Activated CD4-positive, alpha-beta T cell treated with anti-CD3 and anti-CD28 coated beads for 36 hours (primary cell): ENCODE measurements at regions not wholly inside any gene's neighbourhood (a gene's known extent, or its start where the extent isn't known, plus 50 kb on each side); places are given as distances from the start of the nearest gene placed in this dataset.
"Not testable (repeated sequence)": the region's sequence is repeated elsewhere in the genome, so short reads cannot be mapped to it uniquely, and the experiment has no call there.

Experiments used
- ATAC-seq: fragments of 200-7000 bp; cut with Tn5 transposase; one replicate; pipeline ENCODE4 v1.10.0; 2021; ENCODE audit warnings: mild to moderate bottlenecking, moderate library complexity
- CTCF ChIA-PET: fragments of 350-600 bp; sonication (Branson Sonifier 250); formaldehyde crosslinking; loops from one replicate; lab custom pipeline; 2021; ENCODE audit warnings: antibody characterized with exemption; lab: Charles Lee
- POLR2A ChIA-PET: fragments of 350-600 bp; sonication (Branson Sonifier 250); formaldehyde crosslinking; loops from one replicate; lab custom pipeline; 2021; ENCODE audit warnings: antibody characterized with exemption, inconsistent platforms; lab: Charles Lee
- DNase-seq: peaks from one replicate; pipeline ENCODE4 v3.0.0-alpha.2; 2020
- H3K27ac Mint-ChIP-seq: one replicate; pipeline ENCODE4 v1.8.0; 2021; ENCODE audit warnings: mixed read lengths
- H3K27me3 Mint-ChIP-seq: one replicate; pipeline ENCODE4 v1.8.0; 2021; ENCODE audit warnings: mixed read lengths
- H3K36me3 Mint-ChIP-seq: one replicate; pipeline ENCODE4 v1.8.0; 2021; ENCODE audit warnings: low read depth, mixed read lengths
- H3K4me1 Mint-ChIP-seq: one replicate; pipeline ENCODE4 v1.8.0; 2021; ENCODE audit warnings: mixed read lengths
- H3K4me3 Mint-ChIP-seq: one replicate; pipeline ENCODE4 v1.8.0; 2021; ENCODE audit warnings: mild to moderate bottlenecking, moderate library complexity, mixed read lengths
- H3K9me3 Mint-ChIP-seq: one replicate; pipeline ENCODE4 v1.8.0; 2021; ENCODE audit warnings: low read depth, mixed read lengths
- intact Hi-C, 2 experiments: fragments of 100-400 bp; cut with DNase I in 1 of 2; cut with micrococcal nuclease in 1 of 2; formaldehyde crosslinking; loops; one replicate each; pipeline versions ENCODE4 v1.14.2 to v1.15.1; 2022 to 2024; cut with DNase I, micrococcal nuclease

DNA sequence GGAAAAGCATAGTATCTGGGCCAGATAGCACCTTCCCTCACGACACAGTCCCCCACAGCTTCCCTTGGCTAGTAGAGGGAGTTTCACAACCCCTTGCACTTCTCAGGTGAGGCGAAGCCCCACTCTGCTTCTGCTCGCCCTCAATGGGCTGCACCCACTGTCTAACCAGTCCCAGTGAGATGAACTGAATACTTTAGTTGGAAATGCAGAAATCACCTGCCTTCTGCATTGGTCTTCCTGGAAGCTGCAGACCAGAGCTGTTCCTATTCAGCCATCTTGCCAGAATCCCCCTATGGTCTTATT is 243.2 kb upstream of the FAM78B start:
- no peaks in the 10 kb centered on the region for H3K36me3 Mint-ChIP-seq
- no peak for ATAC-seq
- no peaks in the 10 kb centered on the region for H3K4me1 Mint-ChIP-seq
- no peak overlapping the region for H3K4me3 Mint-ChIP-seq
- intact Hi-C loops = no loop called here
- no peak overlapping the region for H3K27ac Mint-ChIP-seq
- peaks cover 13% of the 10 kb centered on the region for H3K9me3 Mint-ChIP-seq
- ChIA-PET CTCF (no interaction called here), POLR2A (no interaction called here)
- H3K27me3 Mint-ChIP-seq = peaks cover 9% of the 10 kb centered on the region
- DNase-seq = no peak

DNA sequence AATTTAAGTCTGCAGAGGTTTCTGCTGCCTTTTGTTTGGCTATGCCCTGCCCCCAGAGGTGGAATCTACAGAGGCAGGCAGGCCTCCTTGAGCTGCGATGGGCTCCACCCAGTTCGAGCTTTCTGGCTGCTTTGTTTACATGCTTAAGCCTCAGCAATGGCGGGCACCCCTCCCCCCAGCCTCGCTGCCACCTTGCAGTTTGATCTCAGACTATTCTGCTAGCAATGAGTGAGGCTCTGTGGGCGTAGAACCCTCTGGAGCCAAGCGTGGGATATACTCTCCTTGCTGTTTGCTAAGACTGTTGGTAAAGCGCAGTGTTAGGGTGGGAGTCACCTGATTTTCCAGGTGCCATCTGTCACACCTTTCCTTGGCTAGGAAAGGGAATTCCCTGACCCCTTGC is 250.0 kb upstream of the FAM78B start:
- H3K36me3 Mint-ChIP-seq, ATAC-seq, intact Hi-C loops, CTCF ChIA-PET, DNase-seq, H3K4me1 Mint-ChIP-seq, H3K27ac Mint-ChIP-seq, POLR2A ChIA-PET, H3K9me3 Mint-ChIP-seq, H3K4me3 Mint-ChIP-seq: not testable (repeated sequence)
- H3K27me3 Mint-ChIP-seq = peaks cover 19% of the 10 kb centered on the region

DNA sequence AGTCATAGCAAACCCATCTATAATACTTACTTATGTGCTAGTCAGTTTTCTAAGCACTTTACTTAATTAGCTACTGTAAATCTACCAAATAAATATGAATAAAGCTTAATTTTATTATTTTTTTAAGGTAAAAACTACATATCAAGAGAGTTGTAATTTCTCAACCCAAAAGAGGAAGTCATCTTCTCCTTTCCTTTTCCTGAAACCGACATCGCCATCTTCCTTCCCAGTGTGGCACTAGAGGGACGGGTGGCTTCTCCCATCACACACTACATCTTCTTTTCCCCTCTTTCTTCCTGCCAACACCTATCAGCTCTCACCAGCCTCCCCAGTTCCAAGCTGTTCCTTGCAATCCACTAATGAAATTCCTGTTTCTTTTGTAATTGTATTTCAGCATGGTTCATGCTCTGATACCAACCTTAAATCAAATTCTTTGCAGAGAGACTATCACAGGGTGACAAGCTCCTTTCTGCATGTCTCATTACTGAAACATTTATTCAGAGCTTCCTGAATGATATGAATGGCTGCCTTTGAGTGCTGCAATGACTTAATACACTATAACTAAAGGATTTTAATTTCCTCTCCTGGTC is 251.6 kb upstream of the FAM78B start:
- Mint-ChIP-seq H3K36me3 (no peaks in the 10 kb centered on the region), H3K4me3 (no peak overlapping the region), H3K4me1 (no peaks in the 10 kb centered on the region), H3K9me3 (peaks cover 2% of the 10 kb centered on the region), H3K27ac (no peak overlapping the region), H3K27me3 (peaks cover 19% of the 10 kb centered on the region)
- ChIA-PET CTCF (interaction anchor here (1.4 kb wide), 1 partner anchor 36 kb away, joined by 3 read pairs; no protein-coding TSS in a partner anchor), POLR2A (no interaction called here)
- intact Hi-C loops = no loop called here
- no peak for DNase-seq
- no peak for ATAC-seq

DNA sequence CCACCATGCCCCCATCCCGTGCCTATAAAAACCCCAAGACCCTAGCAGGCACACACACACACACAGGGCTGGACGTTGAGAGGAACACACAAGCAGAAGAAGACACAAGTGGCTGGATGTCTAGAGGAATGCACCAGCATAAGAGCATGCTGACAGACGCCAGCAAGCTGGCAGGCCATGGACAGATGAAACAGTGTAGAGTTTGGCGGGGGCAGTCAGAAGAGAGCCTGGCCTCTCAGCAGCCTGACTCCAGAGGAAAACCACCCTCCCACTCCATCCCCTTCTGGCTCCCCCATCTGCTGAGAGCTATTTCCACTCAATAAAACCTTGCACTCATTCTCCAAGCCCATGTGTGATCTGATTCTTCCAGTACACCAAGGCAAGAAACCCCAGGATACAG is 255.8 kb upstream of the FAM78B start:
- H3K9me3 Mint-ChIP-seq, DNase-seq, H3K36me3 Mint-ChIP-seq, H3K4me1 Mint-ChIP-seq, intact Hi-C loops, H3K4me3 Mint-ChIP-seq, CTCF ChIA-PET, H3K27ac Mint-ChIP-seq, ATAC-seq, POLR2A ChIA-PET: not testable (repeated sequence)
- peaks cover 16% of the 10 kb centered on the region for H3K27me3 Mint-ChIP-seq

DNA sequence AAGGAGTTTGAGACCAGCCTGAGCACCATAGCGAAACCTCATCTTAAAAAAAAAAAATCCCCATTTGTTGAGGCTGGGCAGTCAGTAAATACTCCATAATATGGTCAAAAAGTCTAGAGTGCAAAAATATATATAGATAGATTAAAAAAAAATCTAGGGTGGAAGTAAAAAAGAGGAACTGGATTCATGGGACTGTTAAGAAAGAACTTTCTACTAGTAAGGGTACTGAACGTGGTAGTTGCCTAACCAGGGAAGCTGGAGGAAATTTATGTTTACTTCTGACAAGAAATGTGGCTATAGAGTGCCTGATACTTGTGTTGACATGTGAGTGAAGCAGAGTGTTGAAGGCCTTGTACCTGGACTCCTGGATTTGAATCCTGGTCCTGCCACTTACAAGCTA is 265.9 kb upstream of the FAM78B start:
- CTCF ChIA-PET = interaction anchor here (0.7 kb wide), 1 partner anchor 382 kb away, joined by 3 read pairs; no protein-coding TSS in a partner anchor
- ATAC-seq = no peak
- no peaks in the 10 kb centered on the region for H3K9me3 Mint-ChIP-seq

DNA sequence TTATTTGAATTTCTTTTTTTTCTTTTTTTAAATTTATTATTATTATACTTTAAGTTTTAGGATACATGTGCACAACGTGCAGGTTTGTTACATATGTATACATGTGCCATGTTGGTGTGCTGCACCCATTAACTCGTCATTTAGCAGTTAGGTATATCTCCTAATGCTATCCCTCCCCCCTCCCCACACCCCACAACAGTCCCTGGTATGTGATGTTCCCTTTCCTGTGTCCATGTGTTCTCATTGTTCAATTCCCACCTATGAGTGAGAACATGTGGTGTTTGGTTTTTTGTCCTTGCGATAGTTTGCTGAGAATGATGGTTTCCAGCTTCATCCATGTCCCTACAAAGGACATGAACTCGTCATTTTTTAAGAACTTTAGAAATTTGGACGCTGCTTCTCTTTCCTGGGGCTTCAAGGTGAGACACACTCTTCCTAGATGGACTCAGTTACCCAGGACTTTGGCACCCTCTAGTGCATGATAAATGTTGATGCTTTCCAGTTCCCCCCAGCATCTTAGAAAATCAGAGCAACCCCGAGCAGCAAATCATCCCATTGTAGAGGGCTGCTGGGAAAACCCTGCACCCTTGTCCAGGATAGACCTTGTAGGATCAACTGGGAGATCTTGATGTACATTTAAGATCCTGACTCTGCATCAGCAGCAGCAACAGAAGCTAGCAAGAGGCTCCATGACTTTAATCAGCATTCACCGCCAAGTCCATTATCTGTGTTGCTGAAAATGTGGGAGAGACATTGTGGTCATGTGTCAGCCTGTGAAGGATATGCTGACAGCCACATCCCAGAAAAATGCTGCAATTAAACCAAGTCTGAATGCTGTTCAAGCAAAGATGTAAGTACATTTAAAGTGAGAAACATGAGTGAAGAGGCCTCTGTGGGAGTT is 266.9 kb upstream of the FAM78B start:
- CTCF ChIA-PET = interaction anchor here (0.7 kb wide), 1 partner anchor 383 kb away, joined by 3 read pairs; no protein-coding TSS in a partner anchor

More for the DNA sequence above, 265.9 kb upstream of the FAM78B start:
- DNase-seq = no peak
- intact Hi-C loops = loop anchor here (1.0 to 5.0 kb wide), 3 partner anchors 504 to 508 kb away; no protein-coding TSS in a partner anchor
- H3K27ac Mint-ChIP-seq = no peak overlapping the region
- POLR2A ChIA-PET = interaction anchor here (0.7 kb wide), 1 partner anchor 14 kb away, joined by 3 read pairs; no protein-coding TSS in a partner anchor
- no peaks in the 10 kb centered on the region for H3K36me3 Mint-ChIP-seq
- H3K27me3 Mint-ChIP-seq = peaks cover 2% of the 10 kb centered on the region
- H3K4me3 Mint-ChIP-seq = no peak overlapping the region
- no peaks in the 10 kb centered on the region for H3K4me1 Mint-ChIP-seq

DNA sequence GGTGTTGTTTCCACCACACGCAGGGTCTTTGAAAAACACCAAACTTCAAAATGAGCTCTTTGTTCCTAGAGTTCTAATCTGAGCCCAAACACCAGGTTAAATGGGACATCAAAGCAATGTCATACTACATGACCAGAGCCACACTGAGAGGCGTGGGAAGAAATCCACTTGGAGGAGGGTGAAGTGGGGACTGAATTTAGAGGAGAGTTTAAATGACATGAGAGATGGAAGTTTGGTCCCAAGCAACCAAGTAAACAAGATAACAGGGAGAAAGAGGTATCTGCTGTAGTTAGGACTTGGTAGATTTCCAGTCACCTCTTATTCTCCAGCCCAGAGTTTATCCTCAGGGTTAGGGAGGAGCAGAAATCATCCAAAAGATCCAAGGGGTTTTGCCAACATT is 290.9 kb upstream of the FAM78B start:
- ChIA-PET POLR2A (no interaction called here), CTCF (interaction anchor here (0.6 kb wide), 1 partner anchor 269 kb away, joined by 3 read pairs; no protein-coding TSS in a partner anchor)
- H3K27ac Mint-ChIP-seq = no peak overlapping the region
- H3K4me1 Mint-ChIP-seq = no peaks in the 10 kb centered on the region
- no peaks in the 10 kb centered on the region for H3K9me3 Mint-ChIP-seq
- no peaks in the 10 kb centered on the region for H3K36me3 Mint-ChIP-seq
- no peak overlapping the region for H3K4me3 Mint-ChIP-seq
- ATAC-seq (no peak), DNase-seq (no peak)
- intact Hi-C loops = no loop called here
- no peaks in the 10 kb centered on the region for H3K27me3 Mint-ChIP-seq

More for the DNA sequence above, 266.9 kb upstream of the FAM78B start:
- intact Hi-C loops = loop anchor here (1.0 to 5.0 kb wide), 3 partner anchors 505 to 509 kb away; no protein-coding TSS in a partner anchor
- H3K27ac Mint-ChIP-seq, POLR2A ChIA-PET, H3K4me1 Mint-ChIP-seq, H3K36me3 Mint-ChIP-seq, H3K27me3 Mint-ChIP-seq, ATAC-seq, H3K9me3 Mint-ChIP-seq, DNase-seq, H3K4me3 Mint-ChIP-seq: not testable (repeated sequence)

DNA sequence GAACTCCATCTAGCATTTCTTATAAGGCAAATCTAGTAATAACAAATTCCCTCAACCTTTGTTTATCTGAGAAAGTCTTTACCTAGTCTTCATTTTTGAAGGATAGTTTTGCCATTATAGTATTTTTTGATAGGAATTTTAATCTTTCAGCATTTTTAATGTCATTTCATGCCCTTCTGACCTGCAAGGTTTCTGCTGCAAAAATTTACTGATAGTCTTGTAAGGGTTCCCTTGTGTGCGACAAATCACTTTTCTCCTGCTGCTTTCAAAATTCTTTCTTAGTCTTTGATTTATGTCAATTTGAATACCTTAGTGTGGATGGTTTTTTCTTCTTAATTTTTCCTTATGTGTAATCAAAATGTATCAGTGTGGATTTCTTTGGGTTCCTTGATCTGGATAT is 297.5 kb upstream of the FAM78B start:
- Mint-ChIP-seq H3K27ac (no peak overlapping the region), H3K36me3 (no peaks in the 10 kb centered on the region), H3K4me3 (no peak overlapping the region), H3K9me3 (peaks cover 3% of the 10 kb centered on the region), H3K4me1 (no peaks in the 10 kb centered on the region), H3K27me3 (peaks cover 7% of the 10 kb centered on the region)
- intact Hi-C loops = no loop called here
- POLR2A ChIA-PET = no interaction called here
- ATAC-seq (no peak), DNase-seq (no peak)
- CTCF ChIA-PET = no interaction called here

DNA sequence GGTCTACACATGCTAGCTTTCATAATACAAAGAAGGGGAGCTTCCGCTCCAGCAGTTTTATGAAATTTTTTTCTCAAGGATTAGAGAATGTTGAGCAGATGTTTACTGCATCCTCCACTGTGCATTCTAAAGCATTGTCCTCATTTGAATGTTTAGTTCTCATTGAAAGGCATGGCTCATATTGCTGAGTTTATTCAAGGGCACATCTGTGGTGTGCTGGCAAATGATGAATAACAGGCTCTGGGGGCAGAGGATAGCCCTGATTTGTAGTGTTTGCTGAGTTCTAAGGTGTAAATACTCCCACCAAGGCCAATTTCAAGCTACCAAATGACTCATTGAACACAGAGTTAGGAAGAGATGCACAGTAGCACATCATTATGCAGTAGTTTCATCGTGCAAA is 303.2 kb upstream of the FAM78B start:
- H3K4me3 Mint-ChIP-seq = no peak overlapping the region
- ChIA-PET POLR2A (no interaction called here), CTCF (interaction anchor here (2.7 kb wide), 1 partner anchor 9 kb away, joined by 10 read pairs; no protein-coding TSS in a partner anchor)
- intact Hi-C loops = no loop called here
- no peaks in the 10 kb centered on the region for H3K9me3 Mint-ChIP-seq
- ATAC-seq (no peak), DNase-seq (no peak)
- H3K36me3 Mint-ChIP-seq = no peaks in the 10 kb centered on the region
- H3K27ac Mint-ChIP-seq = no peak overlapping the region
- no peaks in the 10 kb centered on the region for H3K4me1 Mint-ChIP-seq
- H3K27me3 Mint-ChIP-seq = peaks cover 13% of the 10 kb centered on the region

DNA sequence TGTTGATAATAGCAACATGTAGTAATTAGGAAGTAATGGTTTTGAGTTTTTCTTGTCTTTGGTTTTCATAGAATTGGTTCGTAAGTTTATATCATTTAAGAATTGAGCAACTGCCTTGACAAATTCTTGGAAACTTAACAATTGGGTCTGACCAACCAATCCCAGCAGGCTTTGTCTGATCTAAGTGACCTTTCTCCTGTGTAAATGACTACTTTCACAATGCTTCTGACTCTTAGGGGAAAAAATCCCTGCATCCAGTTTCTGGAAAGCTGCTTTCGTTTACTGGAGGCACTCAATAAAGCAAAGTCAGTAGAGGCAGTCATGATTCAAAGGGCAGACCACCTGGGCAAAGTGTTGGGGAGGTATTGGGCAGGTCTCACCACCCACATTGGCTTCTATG is 303.6 kb upstream of the FAM78B start:
- Mint-ChIP-seq H3K27me3 (peaks cover 13% of the 10 kb centered on the region), H3K36me3 (no peaks in the 10 kb centered on the region), H3K9me3 (no peaks in the 10 kb centered on the region), H3K4me3 (no peak overlapping the region), H3K27ac (no peak overlapping the region), H3K4me1 (no peaks in the 10 kb centered on the region)
- POLR2A ChIA-PET = no interaction called here
- intact Hi-C loops = no loop called here
- ATAC-seq (no peak), DNase-seq (no peak)
- CTCF ChIA-PET = interaction anchor here (2.7 kb wide), 1 partner anchor 9 kb away, joined by 10 read pairs; no protein-coding TSS in a partner anchor

DNA sequence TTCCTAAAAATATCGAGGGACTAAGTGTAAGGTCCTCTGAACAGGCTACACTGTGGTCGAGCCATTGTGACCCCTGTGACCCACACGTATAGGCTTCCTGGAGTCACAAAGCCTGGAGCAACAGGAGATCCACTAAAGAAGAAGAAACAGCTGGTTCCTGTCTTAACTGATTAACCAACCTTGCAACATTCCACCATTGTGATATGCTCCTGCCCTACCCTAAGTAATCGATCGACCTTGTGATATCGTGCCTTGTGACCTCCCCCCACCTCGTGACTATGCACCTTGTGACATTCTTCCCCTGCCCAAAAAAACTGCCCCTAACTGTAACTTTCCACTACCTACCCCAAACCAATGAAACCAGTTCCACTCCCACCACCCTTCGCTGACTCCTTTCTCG is 304.6 kb upstream of the FAM78B start:
- H3K27me3 Mint-ChIP-seq = peaks cover 13% of the 10 kb centered on the region
- no peak overlapping the region for H3K4me3 Mint-ChIP-seq
- no peak overlapping the region for H3K27ac Mint-ChIP-seq
- no peaks in the 10 kb centered on the region for H3K4me1 Mint-ChIP-seq
- ChIA-PET POLR2A (interaction anchor here (0.6 kb wide), 1 partner anchor 551 kb away, joined by 4 read pairs; no protein-coding TSS in a partner anchor), CTCF (no interaction called here)
- no peaks in the 10 kb centered on the region for H3K9me3 Mint-ChIP-seq
- DNase-seq (no peak), ATAC-seq (no peak)
- intact Hi-C loops = no loop called here
- H3K36me3 Mint-ChIP-seq = no peaks in the 10 kb centered on the region
